GM06990 (cell line): ENCODE measurements at regions not wholly inside any gene's neighbourhood (a gene's known extent, or its start where the extent isn't known, plus 50 kb on each side); places are given as distances from the start of the nearest gene placed in this dataset.

ENCODE experiments used
- DNase-seq: peaks from one replicate; pipeline ENCODE4 v3.0.0-alpha.2; 2011; ENCODE audit not compliant: insufficient read length; ENCODE audit errors: extremely low read depth
- H3K27me3 ChIP-seq: replicated peaks from 2 replicates; pipeline ENCODE4 v1.6.0; 2011; ENCODE audit warnings: low read length; ENCODE audit not compliant: control insufficient read depth, insufficient read depth
- H3K36me3 ChIP-seq: 2 replicates; pipeline ENCODE4 v1.5.1; 2011; ENCODE audit warnings: low read length; ENCODE audit not compliant: control insufficient read depth, insufficient read depth
- H3K4me3 ChIP-seq: replicated peaks from 2 replicates; pipeline ENCODE4 v1.5.1; 2011; ENCODE audit warnings: low read depth, mild to moderate bottlenecking, control low read depth, low read length
- TF ChIP-seq, protein P1 (sequence below): IDR thresholded peaks from 2 replicates; pipeline ENCODE4 v1.5.1; 2011; ENCODE audit warnings: low read length, control low read depth, mild to moderate bottlenecking, inconsistent platforms; ENCODE audit not compliant: insufficient read depth, poor library complexity, severe bottlenecking

DNA sequence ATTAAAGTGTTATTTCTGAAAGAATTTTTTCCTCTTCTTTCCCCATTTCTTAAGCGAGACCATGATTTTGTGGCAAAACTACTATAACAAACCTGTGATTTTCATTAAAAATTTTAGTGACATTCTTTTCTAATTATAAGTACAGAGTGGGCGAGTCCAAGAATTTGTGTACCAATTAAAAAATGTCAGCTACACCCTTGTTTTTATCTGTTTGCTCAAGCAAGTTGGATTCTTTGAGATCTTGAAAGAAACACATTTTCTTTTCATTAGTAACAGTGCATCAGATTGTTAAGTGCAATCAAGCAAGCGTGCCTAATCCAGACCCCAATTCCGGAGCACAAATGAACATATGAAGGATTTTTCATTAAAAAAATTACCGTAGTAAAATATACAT is 338.8 kb upstream of the DDHD1 start:
- no peak for DNase-seq
- Histone ChIP-seq H3K4me3 (no peak overlapping the region), H3K36me3 (no peaks in the 10 kb centered on the region), H3K27me3 (no peaks in the 10 kb centered on the region)
- TF ChIP-seq, protein P1, sequence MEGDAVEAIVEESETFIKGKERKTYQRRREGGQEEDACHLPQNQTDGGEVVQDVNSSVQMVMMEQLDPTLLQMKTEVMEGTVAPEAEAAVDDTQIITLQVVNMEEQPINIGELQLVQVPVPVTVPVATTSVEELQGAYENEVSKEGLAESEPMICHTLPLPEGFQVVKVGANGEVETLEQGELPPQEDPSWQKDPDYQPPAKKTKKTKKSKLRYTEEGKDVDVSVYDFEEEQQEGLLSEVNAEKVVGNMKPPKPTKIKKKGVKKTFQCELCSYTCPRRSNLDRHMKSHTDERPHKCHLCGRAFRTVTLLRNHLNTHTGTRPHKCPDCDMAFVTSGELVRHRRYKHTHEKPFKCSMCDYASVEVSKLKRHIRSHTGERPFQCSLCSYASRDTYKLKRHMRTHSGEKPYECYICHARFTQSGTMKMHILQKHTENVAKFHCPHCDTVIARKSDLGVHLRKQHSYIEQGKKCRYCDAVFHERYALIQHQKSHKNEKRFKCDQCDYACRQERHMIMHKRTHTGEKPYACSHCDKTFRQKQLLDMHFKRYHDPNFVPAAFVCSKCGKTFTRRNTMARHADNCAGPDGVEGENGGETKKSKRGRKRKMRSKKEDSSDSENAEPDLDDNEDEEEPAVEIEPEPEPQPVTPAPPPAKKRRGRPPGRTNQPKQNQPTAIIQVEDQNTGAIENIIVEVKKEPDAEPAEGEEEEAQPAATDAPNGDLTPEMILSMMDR, result no peak

DNA sequence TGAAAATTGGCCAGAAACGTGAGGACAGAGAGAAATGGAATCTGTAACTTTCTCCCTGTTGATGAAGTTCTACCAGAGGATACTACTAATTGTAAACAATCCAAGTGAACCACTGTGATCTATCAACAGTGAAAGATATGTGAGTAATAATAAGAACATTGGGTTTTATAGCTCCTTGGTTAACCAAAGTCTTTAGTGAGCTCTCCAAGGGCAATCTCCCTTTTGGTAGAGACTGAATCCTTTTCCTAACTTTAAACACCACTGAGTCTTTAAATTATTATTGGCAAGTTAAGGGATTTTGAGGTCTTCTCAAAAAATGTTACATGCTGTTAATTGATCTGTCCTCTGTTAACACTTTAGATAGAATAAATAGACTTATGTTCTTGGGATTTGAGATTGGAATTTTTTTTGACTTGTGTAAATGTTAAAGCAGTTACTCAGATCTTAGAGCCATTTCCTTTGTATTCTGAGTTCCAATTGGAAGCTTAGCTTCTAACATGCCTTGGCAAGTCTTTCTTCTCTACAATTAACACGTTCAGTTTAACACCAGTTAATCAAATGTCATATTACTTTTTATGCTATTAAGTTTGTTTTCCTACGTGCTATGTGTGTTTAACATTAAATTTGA is 338.2 kb upstream of the DDHD1 start:
- TF ChIP-seq, protein P1, result no peak
- Histone ChIP-seq H3K27me3 (no peaks in the 10 kb centered on the region), H3K4me3 (no peak overlapping the region), H3K36me3 (no peaks in the 10 kb centered on the region)
- DNase-seq, result no peak

DNA sequence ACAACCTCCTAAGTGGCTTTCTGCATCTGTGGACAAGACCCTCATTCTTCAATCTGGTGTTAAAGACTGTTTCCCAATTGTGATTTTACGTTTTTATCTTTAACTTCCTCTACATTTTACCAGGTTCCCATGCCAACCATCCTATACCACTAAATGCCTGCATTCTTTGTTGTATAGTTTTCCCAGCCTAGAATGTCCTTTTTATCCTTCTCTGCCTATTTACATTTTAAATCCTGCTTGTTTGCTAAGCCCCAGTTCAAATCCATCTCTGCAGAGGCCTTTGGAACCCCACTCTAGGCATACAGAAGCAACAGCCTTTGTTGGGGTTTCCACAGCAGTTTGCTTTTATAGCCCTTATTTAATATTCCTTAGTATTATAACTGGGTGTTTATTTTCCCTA is 325.1 kb upstream of the DDHD1 start:
- H3K36me3 ChIP-seq, result no peaks in the 10 kb centered on the region
- H3K4me3 ChIP-seq, result no peak overlapping the region
- H3K27me3 ChIP-seq, result no peaks in the 10 kb centered on the region
- DNase-seq, result no peak
- TF ChIP-seq, protein P1, result no peak

DNA sequence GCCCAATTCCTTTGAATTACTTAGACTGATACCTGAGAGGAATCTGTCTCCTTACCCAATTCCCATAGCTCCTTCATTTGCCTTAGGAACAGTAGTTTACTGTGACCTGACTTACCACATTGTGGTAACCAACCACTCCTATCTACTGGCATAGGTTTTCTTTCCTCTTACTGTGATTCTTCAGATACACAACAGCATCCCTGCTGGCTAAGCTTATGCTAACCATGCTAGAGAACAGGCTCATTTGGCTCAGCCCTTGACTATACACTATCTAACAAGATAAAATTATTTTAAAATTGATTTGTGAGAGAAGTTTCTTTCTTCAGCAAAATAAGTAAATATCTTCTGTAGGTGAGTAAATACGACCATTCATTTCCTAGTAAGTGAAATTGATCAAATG is 320.4 kb upstream of the DDHD1 start:
- TF ChIP-seq, protein P1, result no peak
- H3K27me3 ChIP-seq, result no peaks in the 10 kb centered on the region
- H3K4me3 ChIP-seq, result no peak overlapping the region
- no peaks in the 10 kb centered on the region for H3K36me3 ChIP-seq
- DNase-seq, result no peak

DNA sequence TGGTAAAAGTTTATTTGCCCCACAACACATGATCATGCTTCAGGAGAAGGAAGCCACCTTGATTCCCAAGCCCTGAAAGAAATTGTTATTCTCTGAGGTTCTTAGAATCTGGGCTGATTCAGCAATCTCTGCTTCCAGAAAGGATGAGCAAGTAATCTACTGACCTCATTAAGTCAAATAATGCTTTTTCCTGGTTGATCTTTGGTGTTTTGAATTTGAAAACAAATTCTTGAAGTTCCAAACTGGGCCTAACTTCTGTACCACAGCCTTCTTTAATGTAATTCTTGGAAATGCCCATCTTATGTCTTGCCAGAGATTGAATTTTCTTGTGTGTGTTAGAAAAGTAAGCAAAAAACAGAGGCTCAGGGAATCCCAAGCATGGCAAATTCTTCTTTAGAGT is 319.2 kb upstream of the DDHD1 start:
- Histone ChIP-seq H3K27me3 (no peaks in the 10 kb centered on the region), H3K36me3 (no peaks in the 10 kb centered on the region), H3K4me3 (no peak overlapping the region)
- TF ChIP-seq, protein P1, result no peak
- DNase-seq, result no peak

DNA sequence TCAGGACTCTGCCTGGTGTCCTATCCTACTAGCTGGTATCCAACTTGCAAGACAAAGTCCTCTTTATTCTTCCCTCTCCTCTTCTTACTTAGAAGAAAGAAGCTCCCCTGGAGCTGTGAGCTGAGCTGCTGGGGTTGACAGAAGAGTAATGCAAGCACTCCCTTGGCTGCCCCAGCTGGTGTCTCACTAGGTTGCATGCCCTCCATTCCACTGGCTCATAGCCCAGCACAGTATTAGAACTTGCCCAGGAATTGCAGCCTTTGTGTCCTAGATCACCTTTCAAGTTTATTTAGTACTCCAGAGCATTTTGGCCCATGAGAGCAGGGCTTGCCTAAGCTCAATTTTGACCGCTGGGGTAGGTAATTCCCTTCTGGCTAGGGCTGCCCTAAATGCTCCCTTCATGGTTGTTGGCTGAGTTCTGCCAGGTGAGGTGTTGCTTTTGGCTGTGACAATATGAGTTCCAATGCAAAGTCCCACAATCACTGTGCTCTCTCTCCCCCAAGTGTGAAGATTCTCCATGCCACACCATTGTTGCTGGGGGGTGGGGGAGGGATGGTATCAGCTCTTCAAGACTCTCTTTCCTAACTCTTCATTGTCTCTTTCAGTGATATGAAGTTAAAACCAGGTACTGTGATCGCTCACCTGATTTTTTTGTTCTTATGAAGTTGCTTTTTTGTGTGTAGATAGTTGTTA is 317.4 kb upstream of the DDHD1 start:
- no peaks in the 10 kb centered on the region for H3K27me3 ChIP-seq
- no peak for DNase-seq
- H3K36me3 ChIP-seq, result no peaks in the 10 kb centered on the region
- no peak overlapping the region for H3K4me3 ChIP-seq
- TF ChIP-seq, protein P1, result no peak
